ENCODE measurements at regions not wholly inside any gene's neighbourhood (a gene's known extent, or its start where the extent isn't known, plus 50 kb on each side); places are given as distances from the start of the nearest gene placed in this dataset.
"Not testable (repeated sequence)": the region's sequence is repeated elsewhere in the genome, so short reads cannot be mapped to it uniquely, and the experiment has no call there.

- no peak for DNase-seq
- intact Hi-C loops (cut with DNase I, micrococcal nuclease), result no loop called here
- ATAC-seq, result no peak
Measured at GRCh38 chr13:79880818-79881217, 399.9 kb downstream of the NDFIP2 start.

- intact Hi-C loops (cut with DNase I, micrococcal nuclease), result no loop called here
- no peak for ATAC-seq
Measured at GRCh38 chr13:79874396-79875360, 393.7 kb downstream of the NDFIP2 start.

GRCh38 chr13:79871594-79871993 lies 390.6 kb downstream of the NDFIP2 start:
- ATAC-seq (no peak), DNase-seq (no peak)
- intact Hi-C loops (cut with DNase I, micrococcal nuclease), result no loop called here

More at GRCh38 chr13:79874396-79875360, 393.7 kb downstream of the NDFIP2 start:
- DNase-seq, result no peak

GRCh38 chr13:79870766-79871165 lies 389.8 kb downstream of the NDFIP2 start:
- DNase-seq, result no peak
- intact Hi-C loops (cut with DNase I, micrococcal nuclease), result no loop called here
- ATAC-seq, result no peak

GRCh38 chr13:79870123-79870522 lies 389.2 kb downstream of the NDFIP2 start:
- DNase-seq (no peak), ATAC-seq (no peak)
- intact Hi-C loops (cut with DNase I, micrococcal nuclease), result no loop called here

GRCh38 chr13:79869326-79869725 lies 388.4 kb downstream of the NDFIP2 start:
- DNase-seq (no peak), ATAC-seq (peak; percentile 72)
- intact Hi-C loops (cut with DNase I, micrococcal nuclease), result no loop called here

GRCh38 chr13:79867254-79867653 lies 386.3 kb downstream of the NDFIP2 start:
- peak; percentile 63 for ATAC-seq
- no peak for DNase-seq
- intact Hi-C loops (cut with DNase I, micrococcal nuclease), result no loop called here

GRCh38 chr13:79866436-79866835 lies 385.5 kb downstream of the NDFIP2 start:
- DNase-seq (no peak), ATAC-seq (no peak)
- intact Hi-C loops (cut with DNase I, micrococcal nuclease), result no loop called here

GRCh38 chr13:79862515-79862914 lies 381.6 kb downstream of the NDFIP2 start:
- intact Hi-C loops (cut with DNase I, micrococcal nuclease), result no loop called here
- ATAC-seq, result peak; percentile 59

GRCh38 chr13:79861731-79862130 lies 380.8 kb downstream of the NDFIP2 start:
- intact Hi-C loops (cut with DNase I, micrococcal nuclease), result no loop called here
- DNase-seq (peak; percentile 34 to 54), ATAC-seq (peak; percentile 99)

More at GRCh38 chr13:79862515-79862914, 381.6 kb downstream of the NDFIP2 start:
- DNase-seq, result no peak

GRCh38 chr13:79860791-79861190 lies 379.8 kb downstream of the NDFIP2 start:
- intact Hi-C loops (cut with DNase I, micrococcal nuclease), result no loop called here
- peak; percentile 33 for ATAC-seq
- DNase-seq, result no peak

GRCh38 chr13:79859756-79860155 lies 378.8 kb downstream of the NDFIP2 start:
- DNase-seq (no peak), ATAC-seq (no peak)
- intact Hi-C loops (cut with DNase I, micrococcal nuclease), result no loop called here

GRCh38 chr13:79853251-79853650 lies 372.3 kb downstream of the NDFIP2 start:
- intact Hi-C loops (cut with DNase I, micrococcal nuclease), result no loop called here
- DNase-seq (no peak), ATAC-seq (no peak)

- intact Hi-C loops (cut with DNase I, micrococcal nuclease), result no loop called here
- ATAC-seq (no peak), DNase-seq (no peak)
Measured at GRCh38 chr13:79851318-79851717, 370.4 kb downstream of the NDFIP2 start.

- DNase-seq, result no peak
- intact Hi-C loops (cut with DNase I, micrococcal nuclease), result no loop called here
- no peak for ATAC-seq
Measured at GRCh38 chr13:79847882-79848592, 367.1 kb downstream of the NDFIP2 start.

- no peak for DNase-seq
- intact Hi-C loops (cut with DNase I, micrococcal nuclease), result no loop called here
- ATAC-seq, result no peak
Measured at GRCh38 chr13:79846386-79846785, 365.4 kb downstream of the NDFIP2 start.

GRCh38 chr13:79837741-79838450 lies 356.9 kb downstream of the NDFIP2 start:
- no peak for ATAC-seq

GRCh38 chr13:79836121-79836520 lies 355.2 kb downstream of the NDFIP2 start:
- DNase-seq; ATAC-seq; intact Hi-C loops (cut with DNase I, micrococcal nuclease): not testable (repeated sequence)

More at GRCh38 chr13:79837741-79838450, 356.9 kb downstream of the NDFIP2 start:
- intact Hi-C loops (cut with DNase I, micrococcal nuclease), result no loop called here
- no peak for DNase-seq

GRCh38 chr13:79834876-79835275 lies 353.9 kb downstream of the NDFIP2 start:
- no peak for ATAC-seq
- intact Hi-C loops (cut with DNase I, micrococcal nuclease), result no loop called here
- DNase-seq, result no peak
